ENCODE measurements at regions not wholly inside any gene's neighbourhood (a gene's known extent, or its start where the extent isn't known, plus 50 kb on each side); places are given as distances from the start of the nearest gene placed in this dataset.

DNA sequence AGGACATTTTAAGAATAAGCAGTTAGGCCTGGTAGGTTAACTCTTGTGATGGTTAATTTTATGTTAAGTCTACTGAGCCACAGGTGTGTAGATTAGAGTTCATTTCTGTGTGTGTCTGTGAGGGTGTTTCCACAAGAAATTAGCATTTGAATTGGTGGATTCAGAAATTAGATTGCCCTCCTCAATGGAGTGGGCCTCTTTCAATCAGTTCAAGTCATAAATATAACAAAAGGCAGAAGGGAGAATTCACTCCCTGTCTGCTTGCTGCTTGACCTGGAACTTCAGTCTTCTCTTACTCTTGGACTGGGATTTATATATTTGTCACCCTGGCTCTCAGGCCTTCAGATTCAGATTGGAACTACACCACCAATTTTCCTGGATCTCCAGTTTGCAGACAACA is 55.3 kb upstream of the POM121L12 start:
- DNase-seq (ENCODE audit: low read depth in 4 of 4, low spot score in 3 of 4): no peak

GRCh38 chr7:52973126-52973525 is 62.3 kb upstream of the POM121L12 start:
- DNase-seq (ENCODE audit: low read depth in 4 of 4, low spot score in 3 of 4): no peak

GRCh38 chr7:52962402-52963076 is 72.9 kb upstream of the POM121L12 start:
- no peak for DNase-seq (ENCODE audit: low read depth in 4 of 4, low spot score in 3 of 4)

GRCh38 chr7:52961084-52961483 is 74.3 kb upstream of the POM121L12 start:
- DNase-seq (ENCODE audit: low read depth in 4 of 4, low spot score in 3 of 4): no peak

GRCh38 chr7:52959878-52960660 is 75.4 kb upstream of the POM121L12 start:
- DNase-seq (ENCODE audit: low read depth in 4 of 4, low spot score in 3 of 4): no peak

DNA sequence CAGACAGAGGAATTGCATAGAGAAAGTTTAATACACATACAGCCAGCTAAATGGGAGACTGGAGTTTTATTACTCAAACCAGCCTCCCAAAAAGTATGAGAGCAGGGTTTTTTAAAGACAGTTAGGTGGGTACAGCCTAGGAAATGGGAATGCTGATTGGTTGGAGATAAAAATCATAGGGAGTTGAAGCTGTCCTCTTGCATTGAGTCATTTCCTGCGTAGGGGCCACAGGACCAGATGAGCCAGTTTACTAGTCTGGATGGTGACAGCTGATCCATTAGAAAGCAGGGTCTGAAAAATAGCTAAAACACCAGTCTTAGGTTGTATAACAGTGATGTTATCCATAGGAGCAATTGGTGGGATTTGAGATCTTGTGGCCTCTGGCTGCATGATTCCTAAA is 76.1 kb upstream of the POM121L12 start:
- no peak for DNase-seq (ENCODE audit: low read depth in 4 of 4, low spot score in 3 of 4)

GRCh38 chr7:52958621-52959140 is 76.8 kb upstream of the POM121L12 start:
- DNase-seq (ENCODE audit: low read depth in 4 of 4, low spot score in 3 of 4): no peak

- no peak for DNase-seq (ENCODE audit: low read depth in 4 of 4, low spot score in 3 of 4)
Measured at GRCh38 chr7:52956379-52956915, 79.0 kb upstream of the POM121L12 start.

DNA sequence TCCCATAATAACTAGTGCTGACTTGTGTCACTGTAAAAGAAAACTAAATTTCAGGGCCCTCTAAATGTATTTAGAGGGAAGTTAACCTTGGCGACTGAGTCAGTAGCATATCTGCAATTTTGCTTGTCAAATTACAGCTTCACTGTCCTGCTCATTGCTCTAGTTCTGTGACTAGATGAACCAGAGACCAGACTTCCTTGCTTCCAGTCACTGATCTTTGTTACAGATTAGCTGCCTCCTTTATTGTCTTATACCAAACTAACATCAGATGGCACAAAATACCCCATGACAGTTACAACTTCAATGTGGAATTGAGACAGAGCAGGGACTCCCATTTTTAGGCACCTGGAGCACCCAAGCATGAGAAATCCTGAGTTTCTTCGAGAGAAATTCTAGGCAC is 79.9 kb upstream of the POM121L12 start:
- DNase-seq (ENCODE audit: low read depth in 4 of 4, low spot score in 3 of 4): no peak

DNA sequence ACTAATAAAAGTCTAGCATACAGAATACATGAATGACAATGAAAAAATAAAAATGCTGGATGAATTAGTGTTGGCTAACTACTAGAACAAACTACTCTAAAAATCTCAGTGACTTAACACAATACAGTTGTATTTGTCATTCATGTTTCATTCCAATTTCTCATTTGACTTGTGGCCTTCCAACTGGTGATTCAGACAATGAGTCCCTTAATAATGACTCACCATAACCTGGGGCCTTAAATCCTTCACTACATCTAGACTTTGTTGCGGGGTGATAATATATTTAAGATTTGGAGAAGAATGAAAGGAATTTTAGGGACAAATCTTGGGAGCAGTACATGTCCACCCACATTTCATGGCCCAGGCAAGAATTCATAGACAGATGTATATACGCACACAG is 90.5 kb upstream of the POM121L12 start:
- DNase-seq (ENCODE audit: low read depth in 4 of 4, low spot score in 3 of 4): no peak

DNA sequence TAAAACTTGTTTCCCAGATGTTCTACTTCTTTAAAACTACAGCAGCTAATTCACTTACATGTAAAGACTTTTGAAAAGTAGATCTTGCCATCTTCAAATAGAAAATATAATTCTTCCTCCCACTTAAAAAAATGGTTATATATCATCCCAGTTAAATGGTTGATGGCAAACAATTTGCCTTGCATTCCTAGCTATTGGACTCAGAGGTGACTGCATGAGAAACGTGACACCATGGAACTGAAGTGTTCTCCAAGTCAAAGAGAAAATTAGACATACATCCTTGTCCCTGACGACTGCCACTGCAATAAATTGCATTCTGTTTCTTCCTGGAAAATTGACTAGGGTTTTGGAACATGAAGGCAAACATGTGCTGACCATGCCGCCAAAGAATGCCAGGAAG is 95.0 kb upstream of the POM121L12 start:
- DNase-seq (ENCODE audit: low read depth in 4 of 4, low spot score in 3 of 4): no peak

DNA sequence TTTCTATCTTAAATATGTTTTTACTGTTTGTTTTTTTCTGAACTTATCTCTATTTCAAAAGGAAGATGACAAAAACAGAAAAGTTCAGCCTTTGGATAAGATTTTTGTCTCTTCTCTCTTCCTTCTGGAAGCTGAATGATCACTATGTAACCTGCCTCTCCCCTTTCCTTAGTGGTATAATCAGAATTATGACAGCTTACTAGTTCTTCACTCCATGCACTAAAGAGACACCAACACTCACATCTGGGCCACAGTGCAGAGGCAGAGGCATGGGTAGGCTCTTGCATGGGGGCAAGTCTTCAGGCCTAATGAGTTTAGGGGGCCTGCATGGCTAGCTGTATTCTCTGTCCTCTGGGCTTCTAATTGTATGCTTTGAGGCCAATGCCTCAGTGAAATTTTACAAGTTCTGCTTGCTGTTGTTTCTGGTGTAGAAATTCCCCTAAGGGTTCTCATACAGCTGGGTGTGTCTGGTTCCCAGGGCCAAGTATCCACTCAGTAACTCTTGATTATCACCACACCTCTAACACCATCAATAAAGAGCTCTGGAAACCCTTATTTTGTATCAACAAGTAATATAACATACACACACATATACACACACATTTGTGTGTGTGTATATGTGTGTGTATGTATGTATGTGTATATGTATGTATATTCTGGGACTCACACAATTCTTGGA is 96.8 kb upstream of the POM121L12 start:
- DNase-seq (ENCODE audit: low read depth in 4 of 4, low spot score in 3 of 4): no peak

GRCh38 chr7:52936750-52937149 is 98.7 kb upstream of the POM121L12 start:
- no peak for DNase-seq (ENCODE audit: low read depth in 4 of 4, low spot score in 3 of 4)

DNA sequence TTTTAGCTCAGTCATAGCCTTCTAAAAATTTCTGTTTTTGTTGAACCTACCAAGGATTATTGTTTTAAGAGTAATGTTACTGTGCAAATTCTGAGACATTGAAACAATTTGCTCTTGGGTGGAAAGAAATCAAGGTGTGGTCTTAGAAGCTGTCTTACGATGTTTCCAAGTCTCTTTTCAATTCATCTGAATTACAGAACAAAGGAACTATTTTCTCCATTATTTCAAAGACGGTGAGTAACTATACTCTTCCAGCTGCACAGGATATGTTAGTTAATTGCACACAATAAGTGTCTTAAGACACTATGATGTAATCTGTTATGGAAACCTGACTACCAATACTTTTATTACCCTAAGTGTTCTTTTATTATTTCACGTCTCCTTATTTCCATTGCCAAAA is 106.8 kb upstream of the POM121L12 start:
- no peak for DNase-seq (ENCODE audit: low read depth in 4 of 4, low spot score in 3 of 4)

GRCh38 chr7:52925332-52925731 is 110.1 kb upstream of the POM121L12 start:
- no peak for DNase-seq (ENCODE audit: low read depth in 4 of 4, low spot score in 3 of 4)

DNA sequence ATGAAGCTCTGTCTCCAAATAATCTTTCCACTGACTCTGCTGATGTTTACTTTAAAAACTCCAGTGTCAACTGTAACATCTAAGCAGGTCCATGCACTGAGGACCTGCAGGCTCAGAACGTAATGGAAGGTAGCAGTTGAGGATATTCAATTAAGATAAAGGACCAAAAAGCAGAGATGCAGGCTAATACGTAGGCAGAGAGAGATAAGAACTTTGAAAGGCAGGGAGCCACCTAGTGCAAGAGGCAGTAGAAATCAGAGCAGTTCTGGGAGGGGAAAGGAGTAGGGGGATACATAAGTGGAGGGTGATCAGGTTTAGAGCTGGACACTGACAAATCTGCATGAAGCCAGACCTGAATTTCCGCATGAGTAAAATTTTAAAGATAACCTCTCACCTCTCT is 114.5 kb upstream of the POM121L12 start:
- DNase-seq (ENCODE audit: low read depth in 4 of 4, low spot score in 3 of 4): no peak

DNA sequence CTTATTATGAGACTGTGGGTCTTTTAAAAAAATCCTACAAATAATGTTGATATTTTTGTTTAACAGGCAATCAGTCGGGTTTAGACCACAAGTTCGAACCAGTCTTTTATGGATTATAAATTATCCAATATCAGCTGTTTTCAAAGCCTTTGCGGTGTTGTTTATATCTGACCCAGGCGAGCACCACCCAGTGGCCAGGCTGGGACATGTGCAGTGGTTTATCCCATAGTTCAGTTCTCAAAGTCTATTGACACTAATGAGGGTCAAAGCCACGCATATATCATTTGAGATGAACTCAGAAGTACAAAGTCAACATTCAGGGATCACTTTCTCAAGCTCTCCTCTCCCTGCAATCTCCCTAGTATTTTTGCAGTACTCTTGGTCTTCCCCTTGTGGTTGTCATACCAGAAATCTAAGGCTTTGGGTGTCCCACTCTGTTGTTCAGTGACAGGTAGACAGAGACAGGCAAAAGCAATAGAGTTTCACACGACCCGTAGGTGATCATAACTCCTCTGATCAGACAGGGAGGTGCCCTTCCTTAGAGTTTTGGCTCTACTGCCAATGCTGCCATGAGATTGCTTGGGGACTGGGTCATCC is 117.4 kb upstream of the POM121L12 start:
- DNase-seq (ENCODE audit: low read depth in 4 of 4, low spot score in 3 of 4): no peak

DNA sequence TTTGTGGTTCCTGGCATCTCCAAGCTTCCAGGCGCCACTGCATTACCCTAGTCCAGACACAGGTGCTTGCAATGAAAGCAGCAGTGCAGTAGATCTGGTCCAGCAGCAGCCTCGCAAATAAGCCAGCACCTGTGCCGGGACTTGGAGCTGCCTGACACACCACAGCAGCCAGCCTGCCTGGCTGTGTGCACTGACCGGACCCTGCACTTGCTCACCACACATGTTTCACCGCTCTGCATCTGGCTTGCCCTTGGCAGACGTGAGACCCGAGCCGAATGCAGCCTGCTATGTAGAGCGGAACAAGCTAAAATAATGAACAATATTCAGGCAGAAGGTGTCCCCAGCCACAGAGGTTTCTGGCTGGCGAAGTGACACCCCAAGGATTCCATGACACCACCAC is 123.6 kb upstream of the POM121L12 start:
- no peak for DNase-seq (ENCODE audit: low read depth in 4 of 4, low spot score in 3 of 4)

GRCh38 chr7:52911326-52911725 is 124.1 kb upstream of the POM121L12 start:
- no peak for DNase-seq (ENCODE audit: low read depth in 4 of 4, low spot score in 3 of 4)

GRCh38 chr7:52909935-52910334 is 125.5 kb upstream of the POM121L12 start:
- DNase-seq (ENCODE audit: low read depth in 4 of 4, low spot score in 3 of 4): no peak

- DNase-seq (ENCODE audit: low read depth in 4 of 4, low spot score in 3 of 4): no peak
Measured at GRCh38 chr7:52909131-52909530, 126.3 kb upstream of the POM121L12 start.

All from right renal pelvis (tissue), 4 donors.